Hematopoietic multipotent progenitor cell (in vitro differentiated cells): ENCODE measurements at regions not wholly inside any gene's neighbourhood (a gene's known extent, or its start where the extent isn't known, plus 50 kb on each side); places are given as distances from the start of the nearest gene placed in this dataset.
A peak's percentile ranks its signal among the peaks of the same experiment; 100 is the strongest.
"Not testable (repeated sequence)": the region's sequence is repeated elsewhere in the genome, so short reads cannot be mapped to it uniquely, and the experiment has no call there.

ENCODE experiments used
- DNase-seq, 3 donors: peaks; one replicate each; pipeline ENCODE4 v3.0.0-alpha.2; 2011 to 2015; ENCODE audit warnings: low read depth in 2 of 3, low spot score in 2 of 3

DNA sequence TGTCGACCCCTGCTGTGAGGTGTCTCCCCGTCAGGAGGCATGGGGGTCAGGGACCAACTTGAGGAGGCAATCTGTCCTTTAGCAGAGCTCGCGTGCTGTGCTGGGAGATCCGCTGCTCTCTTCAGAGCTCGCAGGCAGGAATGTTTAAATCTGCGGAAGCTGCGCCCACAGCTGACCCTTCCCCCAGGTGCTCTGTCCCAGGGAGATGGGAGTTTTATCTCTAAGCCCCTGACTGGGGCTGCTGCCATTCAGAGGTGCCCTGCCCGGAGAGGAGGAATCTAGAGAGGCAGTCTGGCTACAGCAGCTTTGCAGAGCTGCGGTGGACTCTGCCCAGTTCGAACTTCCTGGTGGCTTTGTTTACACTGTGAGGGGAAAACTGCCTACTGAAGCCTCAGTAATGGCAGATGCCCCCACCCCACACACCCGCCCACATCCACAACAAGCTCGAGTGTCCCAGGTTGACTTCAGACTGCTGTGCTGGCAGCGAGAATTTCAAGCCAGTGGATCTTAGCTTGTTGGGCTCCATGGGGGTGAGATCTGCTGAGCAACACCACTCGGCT is 133.1 kb downstream of the CENPC start:
- DNase-seq: not testable (repeated sequence)

DNA sequence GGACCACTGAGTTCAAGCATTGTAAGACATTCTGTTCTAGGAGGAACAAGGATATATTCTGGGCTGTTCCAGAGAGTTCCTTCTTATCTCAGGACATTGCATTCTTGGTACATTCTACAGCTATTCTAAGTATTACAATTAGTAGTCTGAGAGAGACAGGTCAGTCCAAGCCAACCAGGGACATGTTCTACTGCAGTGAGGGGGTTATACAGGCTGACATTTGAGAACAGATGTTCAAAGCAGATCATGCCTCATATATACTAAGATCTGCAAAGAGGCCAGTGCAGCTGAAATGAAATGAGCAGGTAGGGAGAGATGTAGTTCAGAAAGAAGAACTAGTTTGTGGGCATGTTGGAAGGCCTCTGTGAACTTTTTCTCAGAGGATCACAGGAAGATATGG is 142.0 kb downstream of the CENPC start:
- DNase-seq: no peak

DNA sequence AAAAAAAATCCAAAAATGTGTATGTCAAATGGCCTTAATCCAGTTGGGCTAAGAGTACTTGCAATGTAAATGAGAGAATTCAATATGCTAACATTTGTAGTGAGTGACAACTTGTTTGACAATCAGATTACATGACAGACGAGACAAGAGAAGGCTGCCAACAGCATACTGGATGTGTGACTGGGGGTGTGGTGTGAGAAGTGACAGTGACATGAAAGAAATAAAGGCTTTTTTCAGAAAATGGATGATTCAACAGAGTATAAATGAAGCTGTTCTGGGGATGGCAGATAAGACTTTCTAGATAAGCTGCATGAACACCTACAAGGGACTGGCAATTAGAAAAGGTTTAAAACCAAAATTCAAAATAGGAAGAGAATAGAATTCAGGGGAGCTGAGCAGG is 143.4 kb downstream of the CENPC start:
- no peak for DNase-seq

DNA sequence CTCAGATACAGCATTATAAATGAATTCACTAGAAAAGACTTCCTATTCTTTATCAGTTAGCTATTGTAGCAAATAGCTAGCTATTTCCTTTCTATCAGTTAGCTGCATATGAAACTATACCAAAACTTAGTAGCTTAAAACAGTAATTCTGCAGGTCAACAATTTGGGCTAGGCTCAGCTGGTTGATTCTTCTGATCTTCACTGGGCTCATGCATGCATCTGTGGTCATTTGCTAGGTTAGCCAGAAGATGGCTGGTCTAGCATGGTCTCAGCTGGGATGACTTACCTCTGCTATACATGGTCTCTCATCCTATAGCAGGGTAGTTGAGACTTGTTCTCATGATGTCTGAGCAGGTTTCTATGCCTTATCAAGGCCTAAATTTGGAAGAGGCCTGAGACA is 147.4 kb downstream of the CENPC start:
- no peak for DNase-seq

DNA sequence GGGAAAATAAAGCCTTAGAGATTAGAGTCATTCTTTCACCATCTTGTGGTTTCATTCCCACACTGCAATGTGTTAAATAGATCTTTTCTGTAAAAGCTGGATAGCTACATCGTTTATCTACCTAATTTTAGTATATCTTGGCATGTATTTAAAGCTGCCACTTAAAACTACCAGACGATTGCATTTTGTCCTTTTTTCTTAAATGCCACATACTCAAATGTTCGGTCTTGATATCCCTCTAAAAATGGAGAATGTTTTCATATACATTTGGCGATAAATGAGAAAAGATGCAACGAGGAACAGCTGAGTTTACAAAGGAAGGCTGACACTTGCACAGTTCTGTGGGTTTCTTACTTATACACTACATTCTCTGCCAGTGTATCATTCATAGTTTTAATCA is 148.3 kb downstream of the CENPC start:
- DNase-seq: no peak

DNA sequence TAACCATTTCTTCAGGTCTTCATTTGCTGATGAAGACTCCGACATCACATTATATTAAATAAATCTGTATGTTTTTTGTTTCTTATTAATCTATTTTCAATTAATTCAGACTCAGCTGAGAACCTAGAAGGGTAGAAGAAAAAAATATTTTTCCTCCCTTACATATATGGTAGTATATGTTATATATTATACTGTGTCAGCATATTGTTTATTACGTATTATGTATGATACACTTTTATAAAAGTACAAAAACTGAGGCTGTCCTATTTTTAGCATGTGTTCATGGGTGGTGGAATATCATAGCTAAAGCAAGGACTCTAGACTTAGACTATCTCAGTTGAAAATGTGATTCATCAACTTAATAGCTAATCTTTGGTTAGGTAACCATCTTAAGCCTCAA is 149.3 kb downstream of the CENPC start:
- DNase-seq: no peak

DNA sequence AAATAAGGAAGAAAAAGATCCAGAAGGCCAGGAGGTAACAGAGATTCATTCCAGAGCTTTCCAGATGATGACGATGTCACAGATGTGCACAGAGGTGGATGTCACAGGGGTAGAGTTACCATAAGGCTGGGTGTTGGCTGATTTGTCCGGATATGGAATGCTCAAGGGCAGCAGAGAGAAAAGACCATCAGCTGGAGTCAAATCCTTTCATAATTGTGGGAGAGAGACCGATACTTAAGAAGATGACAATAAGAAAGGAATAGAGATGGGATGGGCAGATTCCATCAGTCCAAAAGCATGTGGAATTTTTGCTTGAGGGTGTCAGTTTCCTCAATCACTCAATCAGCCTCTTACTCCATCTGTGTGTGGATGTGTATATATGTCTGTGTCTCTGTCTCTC is 150.4 kb downstream of the CENPC start:
- no peak for DNase-seq

DNA sequence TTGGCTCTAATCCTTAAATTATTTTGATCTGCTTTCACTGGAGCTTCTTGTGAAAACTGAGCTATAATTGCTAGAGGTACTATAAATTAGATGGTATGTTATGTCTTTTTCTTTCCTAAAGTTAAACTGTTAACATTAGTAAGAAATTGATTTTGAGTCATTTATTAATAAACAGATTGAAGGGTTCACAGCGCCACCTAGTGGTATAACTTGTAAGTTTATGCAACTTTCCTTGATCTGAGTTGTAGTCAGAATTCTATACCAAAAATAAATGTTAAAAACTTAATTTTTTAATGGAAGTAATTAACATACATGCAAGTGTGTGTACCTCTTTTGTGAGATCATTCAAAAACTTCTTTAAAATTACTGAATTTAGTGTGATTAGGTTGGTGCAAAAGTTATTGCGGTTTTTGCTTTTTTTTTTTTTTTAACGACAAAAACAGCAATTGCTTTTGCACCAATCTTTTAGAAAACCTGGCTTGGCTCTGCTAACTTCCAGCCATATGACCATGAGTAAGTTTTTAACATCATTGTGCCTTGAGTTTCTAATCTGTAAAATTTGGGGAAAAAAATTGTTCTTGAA is 151.5 kb downstream of the CENPC start:
- peak; percentile 13 to 50 (median 16) for DNase-seq

DNA sequence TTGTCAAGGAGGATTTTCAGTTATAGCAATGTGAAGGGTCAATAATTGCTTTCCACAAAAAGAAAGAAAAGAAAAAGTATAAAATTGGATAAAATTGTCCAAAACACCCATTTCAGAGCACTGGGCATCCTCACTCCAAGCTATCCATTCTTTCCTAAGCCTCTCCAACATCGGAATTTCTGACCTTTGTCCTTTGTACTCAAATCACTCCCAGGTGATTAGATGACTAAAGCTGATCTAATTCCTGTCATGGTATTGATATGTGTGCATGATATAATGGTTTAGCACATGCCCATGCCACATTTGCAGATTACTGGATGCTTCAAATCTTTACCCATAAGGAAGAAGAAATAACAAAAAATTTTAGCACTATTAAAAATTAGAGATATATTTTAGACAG is 152.3 kb downstream of the CENPC start:
- DNase-seq: no peak

DNA sequence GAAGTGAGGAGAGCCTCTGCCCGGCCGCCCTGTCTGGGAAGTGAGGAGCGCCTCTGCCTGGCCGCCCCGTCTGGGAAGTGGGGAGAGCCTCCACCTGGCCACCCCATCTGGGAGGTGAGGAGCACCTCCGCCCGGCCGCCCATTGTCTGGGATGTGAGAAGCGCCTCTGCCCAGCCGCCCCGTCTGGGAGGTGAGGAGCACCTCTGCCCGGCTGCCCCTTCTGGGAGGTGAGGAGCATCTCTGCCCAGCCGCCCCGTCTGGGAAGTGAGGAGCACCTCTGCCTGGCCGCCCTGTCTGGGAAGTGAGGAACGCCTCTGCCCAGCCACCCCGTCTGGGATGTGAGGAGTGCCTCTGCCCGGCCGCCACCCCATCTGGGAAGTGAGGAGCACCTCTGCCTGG is 163.9 kb downstream of the CENPC start:
- DNase-seq: not testable (repeated sequence)

DNA sequence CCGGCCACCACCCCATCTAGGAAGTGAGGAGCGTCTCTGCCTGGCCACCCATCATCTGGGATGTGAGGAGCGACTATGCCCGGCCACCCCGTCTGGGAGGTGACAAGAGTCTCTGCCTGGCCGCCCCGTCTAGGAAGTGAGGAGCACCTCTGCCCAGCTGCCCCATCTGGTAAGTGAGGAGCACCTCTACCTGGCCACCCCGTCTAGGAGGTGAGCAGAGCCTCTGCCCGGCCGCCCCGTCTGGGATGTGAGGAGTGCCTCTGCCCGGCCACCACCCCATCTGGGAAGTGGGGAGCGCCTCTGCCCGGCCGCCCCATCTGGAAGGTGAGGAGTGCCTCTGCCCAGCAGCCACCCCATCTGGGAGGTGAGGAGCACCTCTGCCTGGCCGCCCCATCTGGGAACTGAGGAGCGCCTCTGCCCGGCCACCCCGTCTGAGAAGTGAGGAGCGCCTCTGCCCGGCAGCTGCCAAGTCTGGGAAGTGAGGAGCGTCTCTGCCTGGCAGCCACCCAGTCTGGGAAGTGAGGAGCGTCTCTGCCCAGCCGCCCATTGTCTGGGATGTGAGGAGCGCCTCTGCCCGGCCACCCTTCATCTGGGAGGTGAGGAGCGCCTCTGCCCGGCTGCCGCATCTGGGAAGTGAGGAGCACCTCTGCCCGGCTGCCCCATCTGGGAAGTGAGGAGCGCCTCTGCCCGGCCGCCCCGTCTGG is 164.4 kb downstream of the CENPC start:
- DNase-seq: not testable (repeated sequence)

DNA sequence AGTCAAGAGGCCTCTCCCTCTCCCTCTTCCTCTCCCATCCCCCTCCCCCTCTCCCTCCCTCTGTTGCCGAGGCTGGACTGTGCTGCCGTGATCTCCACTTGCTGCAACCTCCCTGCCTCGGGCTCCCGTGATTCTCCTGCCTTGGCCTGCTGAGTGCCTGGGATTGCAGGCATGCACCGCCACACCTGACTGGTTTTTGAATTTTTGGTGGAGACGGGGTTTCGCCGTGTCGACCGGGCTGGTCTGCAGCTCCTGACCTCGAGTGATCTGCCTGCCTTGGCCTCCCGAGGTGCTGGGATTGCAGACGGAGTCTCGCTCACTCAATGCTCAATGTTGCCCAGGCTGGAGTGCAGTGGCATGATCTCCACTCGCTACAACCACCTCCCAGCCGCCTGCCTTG is 165.1 kb downstream of the CENPC start:
- DNase-seq: no peak

DNA sequence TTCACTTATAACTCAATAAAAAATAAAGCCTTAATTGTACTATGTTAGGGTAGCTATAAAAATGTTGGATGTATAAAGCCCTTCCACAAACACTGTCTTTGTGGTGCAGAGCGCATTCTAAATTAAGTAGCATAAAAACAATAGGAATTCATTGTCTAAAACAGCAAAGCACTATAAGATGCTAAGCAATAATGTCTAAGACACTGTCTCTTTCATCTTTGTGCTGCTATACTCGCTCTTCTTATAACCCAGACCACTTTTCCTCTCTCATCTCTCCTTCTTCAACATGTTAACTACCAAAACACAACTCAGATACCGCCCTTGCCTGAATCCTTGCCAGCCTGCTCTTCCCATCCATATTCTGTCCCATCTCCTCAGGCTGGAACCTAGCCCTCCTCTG is 170.0 kb downstream of the CENPC start:
- DNase-seq: no peak

DNA sequence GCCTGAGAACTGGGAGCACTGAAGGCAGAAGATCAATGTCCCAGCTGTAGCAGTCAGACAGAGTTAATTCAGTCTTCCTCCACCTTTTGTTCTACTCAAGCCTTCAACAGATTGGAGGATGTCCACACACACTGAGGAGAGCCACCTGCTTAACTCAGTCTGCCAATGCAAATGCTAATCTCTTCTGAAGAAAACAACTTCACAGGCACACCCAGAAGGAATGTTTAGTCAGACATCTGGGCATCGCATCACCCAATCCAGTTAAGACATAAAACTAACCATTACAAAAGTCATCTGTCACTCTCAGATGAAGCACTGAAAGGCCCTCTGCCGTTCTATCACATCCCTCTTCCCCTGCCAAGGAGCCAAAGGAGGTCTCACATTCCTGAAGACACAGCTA is 173.7 kb downstream of the CENPC start:
- DNase-seq: no peak

DNA sequence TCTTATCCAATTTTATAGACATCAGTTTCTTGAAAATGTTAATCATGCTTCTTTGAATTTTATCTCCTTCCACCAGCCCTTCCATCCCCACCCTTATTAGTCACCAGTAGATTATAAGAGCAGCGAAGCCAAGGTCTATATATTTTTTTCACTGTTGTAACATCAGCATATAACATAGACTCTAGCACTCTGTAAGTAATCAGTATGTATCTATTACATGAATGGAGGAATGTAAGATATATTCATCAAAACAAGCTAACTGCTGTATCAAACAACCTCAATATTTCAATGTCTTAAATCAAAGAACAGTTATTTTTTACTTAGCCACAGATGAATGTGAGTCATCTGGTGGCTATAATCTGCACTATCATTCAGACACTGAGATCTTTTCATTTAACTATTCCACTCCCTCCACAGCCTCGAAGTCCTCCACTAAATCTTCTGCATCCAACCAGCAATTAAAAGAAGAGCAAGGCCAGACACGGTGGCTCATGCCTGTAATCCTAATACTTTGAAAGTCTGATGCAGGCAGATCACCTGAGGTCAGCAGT is 178.9 kb downstream of the CENPC start:
- DNase-seq: no peak

DNA sequence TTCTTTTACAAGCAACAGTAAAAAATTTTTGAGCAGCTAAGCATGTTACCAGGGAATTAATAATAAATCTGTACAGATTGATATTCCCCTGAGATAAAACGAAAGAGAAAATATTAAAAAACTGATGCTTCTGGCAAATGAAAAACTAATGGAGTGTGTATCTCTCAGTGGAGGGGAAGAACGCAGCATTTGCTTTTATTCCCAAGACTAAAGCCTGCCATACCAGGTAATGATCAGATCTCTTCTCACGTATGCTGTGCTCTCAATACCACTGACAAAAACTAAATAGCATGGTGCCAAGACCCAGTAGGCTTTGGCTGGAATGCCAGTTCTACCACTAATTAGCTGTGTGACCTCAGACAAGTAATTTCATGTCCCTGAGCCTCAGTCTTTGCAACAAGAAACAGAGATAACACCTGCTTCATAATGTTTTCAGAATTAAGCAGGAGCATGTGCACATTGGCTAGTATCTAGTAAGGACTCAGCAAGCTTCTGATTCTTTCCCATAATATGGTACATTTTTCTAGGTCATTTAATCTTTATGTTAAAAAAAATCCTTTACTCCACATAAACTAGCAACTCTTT is 179.6 kb downstream of the CENPC start:
- DNase-seq: no peak

DNA sequence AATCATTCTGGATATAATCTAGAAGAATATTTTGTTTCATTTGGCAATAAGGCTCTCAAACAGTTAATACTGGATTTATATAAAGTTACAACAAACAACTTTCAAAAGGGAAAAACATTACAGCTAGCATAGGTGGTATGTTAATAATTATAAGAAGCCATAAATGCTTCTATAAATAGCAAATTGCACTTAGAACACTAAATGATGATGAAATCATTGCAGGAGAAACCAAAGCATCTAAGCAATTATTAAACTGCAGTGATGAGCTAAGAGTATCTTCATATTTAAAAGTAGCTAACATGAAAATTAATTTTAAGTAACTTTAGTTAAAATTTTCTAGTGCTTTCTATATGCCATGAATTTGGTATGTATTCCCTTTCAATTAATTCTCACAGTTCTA is 189.5 kb downstream of the CENPC start:
- DNase-seq: no peak

DNA sequence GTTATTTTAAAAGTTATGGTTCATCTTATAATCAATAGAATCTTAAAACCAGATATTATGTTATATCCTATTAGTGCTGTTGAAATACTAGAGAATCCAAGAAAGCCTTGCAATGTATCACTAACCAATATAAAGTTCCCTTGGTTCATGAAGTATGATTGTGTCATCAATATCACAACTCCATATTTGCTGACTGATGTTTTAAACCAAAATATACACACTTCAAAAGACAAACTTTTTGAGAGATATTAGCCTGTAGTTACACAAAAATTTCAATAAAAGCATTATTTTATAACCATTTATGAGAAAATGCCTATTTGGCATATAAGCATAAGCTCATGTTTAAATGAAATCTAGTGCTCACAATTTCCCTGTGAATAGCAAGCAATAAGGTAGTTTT is 198.6 kb downstream of the CENPC start:
- no peak for DNase-seq

DNA sequence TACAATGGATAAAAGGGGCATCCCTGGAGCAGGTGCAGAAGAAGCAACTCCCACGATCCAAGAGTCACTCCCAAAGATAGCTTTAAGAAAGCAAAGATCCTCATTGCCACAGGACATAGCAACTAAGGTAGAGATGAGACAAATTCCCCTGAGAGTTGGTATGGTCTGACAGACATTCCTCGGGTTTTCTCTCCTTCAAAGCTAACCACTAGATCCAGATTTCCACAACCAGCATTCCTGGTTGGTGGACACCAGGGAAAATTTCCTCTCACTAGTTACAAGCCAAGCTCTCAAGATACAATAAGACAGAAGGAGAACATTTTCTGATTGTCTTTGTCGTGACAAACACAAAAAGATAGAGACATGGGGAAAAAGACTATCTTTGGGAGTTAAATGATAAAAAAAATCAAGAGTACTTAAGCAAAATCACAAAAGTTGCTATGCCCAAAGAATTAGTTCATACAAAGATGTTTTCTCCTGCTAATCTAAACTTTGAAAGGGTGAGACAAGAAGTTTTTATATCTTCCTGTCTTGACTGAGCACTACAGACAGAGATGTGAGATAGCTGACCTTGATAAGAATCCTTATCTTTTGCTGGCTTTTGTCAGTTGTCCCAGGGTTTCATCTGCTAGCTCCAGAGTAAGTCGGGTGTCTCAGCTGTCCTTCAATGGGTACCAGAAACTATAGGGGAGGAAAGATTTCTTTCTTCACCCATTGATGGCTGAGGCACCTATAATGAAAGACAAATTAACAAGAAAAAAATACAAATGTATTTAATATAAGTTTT is 200.5 kb downstream of the CENPC start:
- no peak for DNase-seq

DNA sequence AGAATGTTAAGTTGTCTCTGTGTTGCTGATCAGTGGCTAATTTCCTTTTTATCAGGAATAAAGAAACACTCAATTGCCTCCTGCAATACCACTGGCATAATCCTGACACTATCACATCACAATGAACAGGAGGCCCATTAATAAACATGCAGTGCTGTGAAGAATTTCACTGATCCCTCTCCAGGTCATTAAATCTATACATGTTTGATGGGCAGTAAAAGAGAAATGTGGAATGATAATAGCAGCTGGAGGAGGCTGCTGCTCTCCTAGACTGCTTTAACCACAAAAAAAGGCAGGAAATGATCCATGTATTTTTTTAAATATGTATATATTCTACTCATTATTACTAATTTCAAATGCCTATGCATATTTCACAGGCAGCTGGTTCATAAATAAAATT is 202.1 kb downstream of the CENPC start:
- no peak for DNase-seq

DNA sequence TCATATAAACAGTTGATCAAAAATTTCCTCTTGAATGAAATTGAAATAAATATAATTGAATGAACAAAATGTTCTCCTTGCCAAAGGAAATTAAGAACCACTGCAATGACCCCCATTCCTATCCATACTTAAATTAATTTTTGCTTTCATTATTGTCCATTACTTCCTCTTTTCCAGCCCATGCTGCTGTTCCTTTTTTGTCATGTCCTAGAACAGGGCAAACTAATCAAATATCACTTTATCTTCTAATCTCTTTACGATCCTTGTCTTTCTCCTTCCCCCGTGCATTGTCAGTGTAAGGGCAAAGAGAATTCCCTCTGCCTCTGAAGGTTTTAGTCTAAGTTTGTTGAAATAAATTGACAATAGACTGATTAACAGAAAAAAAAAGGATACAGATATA is 203.0 kb downstream of the CENPC start:
- peak in 1 of 3 donors; percentile 31 for DNase-seq
